Neural progenitor cell (in vitro differentiated cells): ENCODE measurements at regions not wholly inside any gene's neighbourhood (a gene's known extent, or its start where the extent isn't known, plus 50 kb on each side); places are given as distances from the start of the nearest gene placed in this dataset.
A peak's percentile ranks its signal among the peaks of the same experiment; 100 is the strongest.

Experiments used
- DNase-seq: peaks from one replicate; pipeline ENCODE4 v3.0.0-alpha.2; 2016; ENCODE audit warnings: low spot score
- H2AFZ ChIP-seq: fragments of 200-600 bp; sonication (generic); replicated peaks from 2 replicates; pipeline ENCODE4 v1.6.1; 2016; ENCODE audit warnings: antibody characterized with exemption
- H3F3A ChIP-seq: fragments of 200-600 bp; sonication (generic); 2 replicates; pipeline ENCODE4 v1.6.1; 2016; ENCODE audit warnings: antibody characterized with exemption, low read depth
- H3K27ac ChIP-seq: fragments of 200-600 bp; sonication (generic); 2 replicates; pipeline ENCODE4 v1.5.1; 2016; ENCODE audit warnings: mild to moderate bottlenecking
- H3K27me3 ChIP-seq: fragments of 200-600 bp; sonication (generic); 2 replicates; pipeline ENCODE4 v1.6.1; 2016; ENCODE audit warnings: mild to moderate bottlenecking, moderate library complexity
- H3K36me3 ChIP-seq: fragments of 200-600 bp; sonication (generic); 2 replicates; pipeline ENCODE4 v1.5.1; 2016
- H3K4me1 ChIP-seq: fragments of 200-600 bp; sonication (generic); 2 replicates; pipeline ENCODE4 v1.6.1; 2016; ENCODE audit warnings: mixed run types
- H3K4me2 ChIP-seq: fragments of 200-600 bp; sonication (generic); 2 replicates; pipeline ENCODE4 v1.6.1; 2016
- H3K4me3 ChIP-seq: fragments of 200-600 bp; sonication (generic); 2 replicates; pipeline ENCODE4 v1.5.1; 2016
- H3K79me2 ChIP-seq: fragments of 200-600 bp; sonication (generic); 2 replicates; pipeline ENCODE4 v1.6.1; 2016; ENCODE audit warnings: low read depth
- H3K9ac ChIP-seq: fragments of 200-600 bp; sonication (generic); 2 replicates; pipeline ENCODE4 v1.6.1; 2016
- H3K9me3 ChIP-seq: fragments of 200-600 bp; sonication (generic); 2 replicates; pipeline ENCODE4 v1.5.1; 2016; ENCODE audit warnings: low read depth
- H4K20me1 ChIP-seq: fragments of 200-600 bp; sonication (generic); 2 replicates; pipeline ENCODE4 v1.6.1; 2016; ENCODE audit warnings: low read depth
- H3K27ac Mint-ChIP-seq: 3 replicates; pipeline ENCODE4 v1.8.0; 2021; ENCODE audit warnings: mixed read lengths
- H3K27me3 Mint-ChIP-seq: 2 replicates; pipeline ENCODE4 v1.8.0; 2022; ENCODE audit warnings: low read depth, mild to moderate bottlenecking, inconsistent platforms, moderate library complexity, mixed read lengths; ENCODE audit not compliant: insufficient read depth
- H3K36me3 Mint-ChIP-seq: 3 replicates; pipeline ENCODE4 v1.8.0; 2021; ENCODE audit warnings: mixed read lengths
- H3K4me1 Mint-ChIP-seq: 3 replicates; pipeline ENCODE4 v1.8.0; 2021; ENCODE audit warnings: mixed read lengths
- H3K4me3 Mint-ChIP-seq: 3 replicates; pipeline ENCODE4 v1.8.0; 2021; ENCODE audit warnings: mild to moderate bottlenecking, moderate library complexity, mixed read lengths
- H3K9me3 Mint-ChIP-seq: 3 replicates; pipeline ENCODE4 v1.8.0; 2020; ENCODE audit warnings: mixed read lengths
- CTCF ChIP-seq: fragments of 200-600 bp; sonication (generic); IDR thresholded peaks from 2 replicates; pipeline ENCODE4 v1.5.1; 2017; ENCODE audit warnings: antibody characterized with exemption, mild to moderate bottlenecking
- EZH2 ChIP-seq: fragments of 200-600 bp; sonication (generic); IDR thresholded peaks from 2 replicates; pipeline ENCODE4 v1.6.1; 2017; ENCODE audit warnings: antibody characterized with exemption, mild to moderate bottlenecking, moderate library complexity
- EZH2phosphoT487 ChIP-seq: fragments of 200-600 bp; sonication (generic); IDR thresholded peaks from 2 replicates; pipeline ENCODE4 v1.6.1; 2017; ENCODE audit warnings: antibody characterized with exemption

GRCh38 chr13:36518707-36519106 lies 86.4 kb downstream of the CCNA1 start:
- H2AFZ ChIP-seq = peak overlapping the region; percentile 63
- no peak for DNase-seq
- H3K4me1 ChIP-seq = peaks cover 15% of the 10 kb centered on the region
- H3F3A ChIP-seq = no peaks in the 10 kb centered on the region
- H3K36me3 ChIP-seq = no peaks in the 10 kb centered on the region
- Mint-ChIP-seq H3K27ac (peak overlapping the region; percentile 38), H3K27me3 (no peaks in the 10 kb centered on the region), H3K9me3 (no peaks in the 10 kb centered on the region), H3K4me3 (no peak overlapping the region), H3K4me1 (peaks cover 14% of the 10 kb centered on the region), H3K36me3 (no peaks in the 10 kb centered on the region)
- no peak overlapping the region for H3K27ac ChIP-seq
- no peaks in the 10 kb centered on the region for H3K27me3 ChIP-seq
- TF ChIP-seq EZH2 = no peak
- H3K79me2 ChIP-seq = no peaks in the 10 kb centered on the region
- no peaks in the 10 kb centered on the region for H3K9me3 ChIP-seq
- no peaks in the 10 kb centered on the region for H4K20me1 ChIP-seq
- H3K4me3 ChIP-seq = no peak overlapping the region
- H3K9ac ChIP-seq = no peak overlapping the region
- no peak overlapping the region for H3K4me2 ChIP-seq

DNA sequence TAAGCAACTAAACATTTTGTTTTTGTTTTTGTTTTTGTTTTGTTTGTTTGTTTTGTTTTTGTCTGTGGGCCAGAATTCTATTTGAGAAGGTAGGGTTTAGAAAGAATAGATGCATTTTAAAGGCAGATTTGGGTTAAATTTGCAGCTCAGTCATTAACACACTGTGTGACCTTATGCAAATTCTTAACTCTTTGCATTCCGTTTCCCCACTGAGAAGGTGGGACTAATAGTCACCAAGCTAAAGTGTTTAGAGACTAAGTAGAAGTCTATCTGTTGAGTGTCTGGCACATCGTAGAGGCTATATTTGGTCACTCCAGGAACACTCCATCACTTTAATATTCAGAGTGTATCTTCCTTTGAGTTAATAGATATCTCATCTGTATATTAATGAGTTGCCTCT lies 87.1 kb downstream of the CCNA1 start:
- no peak for DNase-seq
- no peak overlapping the region for H3K27ac Mint-ChIP-seq
- no peaks in the 10 kb centered on the region for H3K9me3 ChIP-seq
- peaks cover 14% of the 10 kb centered on the region for H3K4me1 Mint-ChIP-seq
- H3K4me3 ChIP-seq = no peak overlapping the region
- no peaks in the 10 kb centered on the region for H4K20me1 ChIP-seq
- H3K27ac ChIP-seq = no peak overlapping the region
- H3K27me3 Mint-ChIP-seq = no peaks in the 10 kb centered on the region
- no peaks in the 10 kb centered on the region for H3K27me3 ChIP-seq
- H3K36me3 Mint-ChIP-seq = no peaks in the 10 kb centered on the region
- no peak overlapping the region for H3K4me3 Mint-ChIP-seq
- H3F3A ChIP-seq = no peaks in the 10 kb centered on the region
- no peak overlapping the region for H3K4me2 ChIP-seq
- no peaks in the 10 kb centered on the region for H3K79me2 ChIP-seq
- TF ChIP-seq CTCF (no peak), EZH2phosphoT487 (no peak), EZH2 (no peak)
- no peaks in the 10 kb centered on the region for H3K9me3 Mint-ChIP-seq
- H3K36me3 ChIP-seq = no peaks in the 10 kb centered on the region
- H2AFZ ChIP-seq = peak overlapping the region; percentile 63
- H3K4me1 ChIP-seq = peaks cover 15% of the 10 kb centered on the region
- no peak overlapping the region for H3K9ac ChIP-seq

DNA sequence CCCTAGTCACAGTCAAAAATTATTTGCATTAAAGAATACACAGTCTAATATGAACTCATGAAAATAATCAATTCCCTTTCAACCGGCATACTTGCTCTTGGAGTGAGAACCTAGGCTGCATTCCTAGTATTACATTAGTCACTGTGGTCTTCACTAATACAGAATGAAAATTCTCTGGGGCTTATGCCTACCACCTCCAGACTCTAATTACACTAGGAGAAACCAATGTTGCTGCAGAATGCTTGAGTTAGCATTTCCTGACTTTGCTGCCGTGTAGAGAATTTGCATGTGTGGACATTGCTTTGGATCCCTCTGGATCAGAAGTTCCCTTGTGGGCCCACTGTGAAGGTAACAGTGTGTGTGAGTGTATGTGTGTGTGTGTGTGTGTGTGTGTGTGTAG lies 87.8 kb downstream of the CCNA1 start:
- H3K27ac Mint-ChIP-seq = peak overlapping the region; percentile 0
- H3K36me3 ChIP-seq = no peaks in the 10 kb centered on the region
- no peak overlapping the region for H3K9ac ChIP-seq
- no peaks in the 10 kb centered on the region for H3K79me2 ChIP-seq
- H3K27ac ChIP-seq = no peak overlapping the region
- no peak overlapping the region for H3K4me3 ChIP-seq
- H3K4me2 ChIP-seq = no peak overlapping the region
- H3K9me3 ChIP-seq = no peaks in the 10 kb centered on the region
- H3K4me3 Mint-ChIP-seq = no peak overlapping the region
- H3K4me1 Mint-ChIP-seq = peaks cover 14% of the 10 kb centered on the region
- no peaks in the 10 kb centered on the region for H4K20me1 ChIP-seq
- H3K9me3 Mint-ChIP-seq = no peaks in the 10 kb centered on the region
- H3K27me3 ChIP-seq = no peaks in the 10 kb centered on the region
- no peak for TF ChIP-seq EZH2
- no peak for TF ChIP-seq EZH2phosphoT487
- no peak for TF ChIP-seq CTCF
- no peak overlapping the region for H2AFZ ChIP-seq
- peaks cover 15% of the 10 kb centered on the region for H3K4me1 ChIP-seq
- no peaks in the 10 kb centered on the region for H3K27me3 Mint-ChIP-seq
- H3K36me3 Mint-ChIP-seq = no peaks in the 10 kb centered on the region
- DNase-seq = no peak
- H3F3A ChIP-seq = no peaks in the 10 kb centered on the region

- Histone ChIP-seq H4K20me1 (no peaks in the 10 kb centered on the region), H3K4me2 (no peak overlapping the region), H3K4me1 (peaks cover 6% of the 10 kb centered on the region), H2AFZ (no peak overlapping the region), H3K27ac (no peak overlapping the region), H3K4me3 (no peak overlapping the region), H3K9ac (no peak overlapping the region), H3K9me3 (no peaks in the 10 kb centered on the region), H3K36me3 (no peaks in the 10 kb centered on the region), H3K79me2 (no peaks in the 10 kb centered on the region), H3K27me3 (no peaks in the 10 kb centered on the region), H3F3A (no peaks in the 10 kb centered on the region)
- H3K27me3 Mint-ChIP-seq = peaks cover 2% of the 10 kb centered on the region
- H3K9me3 Mint-ChIP-seq = peaks cover 3% of the 10 kb centered on the region
- no peak overlapping the region for H3K4me3 Mint-ChIP-seq
- TF ChIP-seq CTCF (no peak), EZH2phosphoT487 (no peak), EZH2 (no peak)
- no peak for DNase-seq
- H3K4me1 Mint-ChIP-seq = peaks cover 9% of the 10 kb centered on the region
- H3K27ac Mint-ChIP-seq = no peak overlapping the region
- no peaks in the 10 kb centered on the region for H3K36me3 Mint-ChIP-seq
These were observed 94.6 kb downstream of the CCNA1 start for GRCh38 chr13:36526897-36527296.
